Right atrium auricular region (tissue), 2 donors: ENCODE measurements at regions not wholly inside any gene's neighbourhood (a gene's known extent, or its start where the extent isn't known, plus 50 kb on each side); places are given as distances from the start of the nearest gene placed in this dataset.
A peak's percentile ranks its signal among the peaks of the same experiment; 100 is the strongest.

ENCODE experiments used
- DNase-seq: peaks from one replicate; pipeline ENCODE4 v3.0.0-alpha.2; 2019; ENCODE audit warnings: low spot score
- H3K27ac ChIP-seq, 2 donors: fragments of 200-600 bp; sonication (generic); 1 replicate in 1 of 2; 2 replicates in 1 of 2; pipeline ENCODE4 v1.5.1; 2016 to 2019
- H3K27me3 ChIP-seq, 2 donors: fragments of 200-600 bp; sonication (generic); one replicate each; pipeline versions ENCODE4 v1.5.1 to v1.6.0; 2017 to 2019
- H3K36me3 ChIP-seq: fragments of 200-600 bp; sonication (generic); one replicate; pipeline ENCODE4 v1.5.1; 2016
- H3K4me1 ChIP-seq, 2 donors: fragments of 200-600 bp; sonication (generic); one replicate each; pipeline versions ENCODE4 v1.5.1 to v1.6.0; 2017 to 2019
- H3K4me3 ChIP-seq, 2 donors: fragments of 200-600 bp; sonication (generic); 1 replicate in 1 of 2; 2 replicates in 1 of 2; pipeline ENCODE4 v1.5.1; 2017 to 2019; ENCODE audit warnings: mild to moderate bottlenecking in 1 of 2, moderate library complexity in 1 of 2
- H3K9me3 ChIP-seq, 2 donors: fragments of 200-600 bp; sonication (generic); one replicate each; pipeline ENCODE4 v1.5.1; 2019
- TF ChIP-seq, protein P1 (sequence below), 2 donors: fragments of 200-600 bp; sonication (generic); IDR thresholded peaks; one replicate each; pipeline ENCODE4 v1.5.1; 2019; ENCODE audit warnings: antibody characterized with exemption in 2 of 2

DNA sequence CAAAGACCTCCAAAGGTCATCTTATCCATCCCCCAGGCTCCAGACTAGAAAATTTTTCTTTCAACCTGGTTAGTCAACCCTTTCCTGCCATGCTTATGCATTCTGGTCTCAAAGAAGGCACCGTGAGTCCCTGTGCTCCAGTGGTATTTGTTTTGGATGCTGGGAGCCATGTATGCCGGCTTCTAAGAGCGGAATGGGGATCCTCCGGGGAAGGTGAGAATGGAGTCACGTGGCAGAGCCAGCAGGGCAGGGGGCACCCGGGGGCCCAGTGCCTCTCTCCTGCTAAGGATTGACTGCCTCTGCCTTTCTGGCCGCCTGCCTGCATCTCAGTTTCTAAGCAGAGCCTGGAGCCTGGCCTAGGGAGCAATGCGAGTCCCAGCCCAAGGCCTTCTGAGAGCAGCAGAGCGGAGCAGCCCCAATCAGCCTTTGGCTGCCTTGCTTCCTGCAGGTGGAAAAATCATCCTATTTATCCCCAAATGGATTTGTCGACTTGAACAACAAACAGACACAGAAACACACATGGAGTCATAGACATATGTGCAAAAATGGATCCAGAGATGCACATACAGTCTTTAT is 141.0 kb downstream of the PJA1 start:
- peak overlapping the region in 1 of 2 donors; percentile 36 for H3K27ac ChIP-seq
- DNase-seq: no peak

DNA sequence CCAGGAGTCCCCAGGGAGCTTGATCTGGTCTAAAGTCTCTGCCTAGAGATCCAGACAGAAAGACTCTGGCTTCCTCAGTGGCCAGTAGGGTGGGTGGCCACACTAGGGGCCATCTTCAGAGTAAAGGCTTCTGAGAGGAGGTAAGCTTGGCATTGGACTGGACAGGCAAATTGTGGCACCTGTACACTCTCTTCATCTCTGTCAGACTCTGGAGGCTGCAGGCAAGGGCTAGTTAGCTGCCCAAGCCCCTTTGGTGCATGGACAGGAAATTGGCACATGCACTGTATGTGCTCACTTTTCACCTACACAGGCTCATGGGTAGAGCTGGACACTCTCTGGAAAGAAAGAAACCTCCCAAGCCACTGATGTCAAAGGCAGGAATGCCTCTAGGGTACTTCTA is 142.8 kb downstream of the PJA1 start:
- H3K27ac ChIP-seq: no peak overlapping the region
- TF ChIP-seq, protein P1, sequence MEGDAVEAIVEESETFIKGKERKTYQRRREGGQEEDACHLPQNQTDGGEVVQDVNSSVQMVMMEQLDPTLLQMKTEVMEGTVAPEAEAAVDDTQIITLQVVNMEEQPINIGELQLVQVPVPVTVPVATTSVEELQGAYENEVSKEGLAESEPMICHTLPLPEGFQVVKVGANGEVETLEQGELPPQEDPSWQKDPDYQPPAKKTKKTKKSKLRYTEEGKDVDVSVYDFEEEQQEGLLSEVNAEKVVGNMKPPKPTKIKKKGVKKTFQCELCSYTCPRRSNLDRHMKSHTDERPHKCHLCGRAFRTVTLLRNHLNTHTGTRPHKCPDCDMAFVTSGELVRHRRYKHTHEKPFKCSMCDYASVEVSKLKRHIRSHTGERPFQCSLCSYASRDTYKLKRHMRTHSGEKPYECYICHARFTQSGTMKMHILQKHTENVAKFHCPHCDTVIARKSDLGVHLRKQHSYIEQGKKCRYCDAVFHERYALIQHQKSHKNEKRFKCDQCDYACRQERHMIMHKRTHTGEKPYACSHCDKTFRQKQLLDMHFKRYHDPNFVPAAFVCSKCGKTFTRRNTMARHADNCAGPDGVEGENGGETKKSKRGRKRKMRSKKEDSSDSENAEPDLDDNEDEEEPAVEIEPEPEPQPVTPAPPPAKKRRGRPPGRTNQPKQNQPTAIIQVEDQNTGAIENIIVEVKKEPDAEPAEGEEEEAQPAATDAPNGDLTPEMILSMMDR (IDR thresholded peaks at IDR 0.05): no peak
- H3K36me3 ChIP-seq: no peaks in the 10 kb centered on the region
- H3K4me1 ChIP-seq: peaks cover 0 to 24% of the 10 kb centered on the region in 2 donors
- DNase-seq: no peak
- no peaks in the 10 kb centered on the region for H3K9me3 ChIP-seq
- no peak overlapping the region for H3K4me3 ChIP-seq
- H3K27me3 ChIP-seq: no peaks in the 10 kb centered on the region

More for the DNA sequence above, 141.0 kb downstream of the PJA1 start:
- no peaks in the 10 kb centered on the region for H3K36me3 ChIP-seq
- H3K9me3 ChIP-seq: no peaks in the 10 kb centered on the region
- no peaks in the 10 kb centered on the region for H3K27me3 ChIP-seq
- TF ChIP-seq, protein P1 (IDR thresholded peaks at IDR 0.05): no peak
- no peak overlapping the region for H3K4me3 ChIP-seq
- H3K4me1 ChIP-seq: peaks cover 0 to 14% of the 10 kb centered on the region in 2 donors

DNA sequence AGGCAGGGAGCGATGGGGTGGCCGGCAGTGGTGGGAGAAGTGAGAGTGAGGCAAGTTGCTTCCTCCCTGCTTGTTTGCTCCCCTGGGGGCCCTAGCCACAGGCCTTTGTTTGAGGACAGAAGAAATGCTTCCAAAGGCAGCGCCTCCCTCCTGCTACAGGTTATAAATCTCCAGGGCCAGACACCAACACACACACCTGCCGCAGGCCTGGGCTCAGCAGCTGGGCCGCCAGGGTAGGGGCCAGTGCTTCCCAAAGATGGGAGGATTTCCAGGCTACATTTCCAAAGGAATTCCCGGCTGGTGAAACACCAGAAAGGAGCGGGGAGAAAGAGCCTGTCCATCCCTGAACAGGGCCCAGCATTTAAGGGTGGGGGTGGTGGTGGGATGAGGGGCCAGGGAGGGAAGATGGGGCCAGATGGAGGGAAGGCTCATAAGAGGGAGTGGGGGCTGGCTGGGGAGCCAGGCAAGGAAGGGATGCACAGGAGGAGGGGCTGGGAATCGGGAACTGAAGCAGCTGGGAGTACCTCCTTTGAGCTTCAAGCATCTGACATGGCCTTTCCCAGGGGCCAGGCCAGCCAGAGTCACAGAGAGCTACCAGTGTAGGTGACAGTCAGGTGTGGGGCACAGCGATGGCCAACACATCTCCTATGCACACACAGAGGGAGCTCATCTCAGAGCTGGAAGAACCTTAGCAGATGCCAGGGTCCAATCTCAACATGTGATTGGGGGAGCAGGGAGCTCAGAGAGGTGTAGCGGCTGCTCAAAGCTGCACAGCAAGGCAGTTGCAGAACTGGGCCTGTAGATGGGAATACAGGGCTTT is 143.9 kb downstream of the PJA1 start:
- H3K27me3 ChIP-seq: no peaks in the 10 kb centered on the region
- H3K27ac ChIP-seq: no peak overlapping the region
- H3K9me3 ChIP-seq: no peaks in the 10 kb centered on the region
- H3K36me3 ChIP-seq: no peaks in the 10 kb centered on the region
- peaks cover 0 to 30% of the 10 kb centered on the region in 2 donors for H3K4me1 ChIP-seq
- DNase-seq: no peak
- H3K4me3 ChIP-seq: no peak overlapping the region
- TF ChIP-seq, protein P1 (IDR thresholded peaks at IDR 0.05): no peak

DNA sequence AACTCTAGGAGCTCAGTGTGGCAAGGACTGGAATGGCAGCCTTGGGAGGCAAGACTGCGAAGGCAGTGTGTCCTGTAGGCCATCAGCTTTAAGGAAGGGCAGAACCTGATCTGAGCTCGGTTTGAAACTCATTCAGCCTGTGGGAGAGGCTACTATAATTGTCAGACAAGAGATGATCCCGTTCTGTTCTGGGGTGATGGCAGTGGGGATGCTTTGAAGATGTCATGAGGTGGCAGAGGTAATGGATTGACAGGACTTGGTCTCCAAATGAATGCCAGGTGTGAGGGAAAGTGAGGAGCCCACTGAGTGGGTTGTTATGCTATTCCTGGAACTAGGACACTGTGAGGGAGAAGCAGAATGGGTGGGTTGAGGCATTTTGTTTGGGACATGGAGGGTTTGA is 144.9 kb downstream of the PJA1 start:
- DNase-seq: no peak
- Histone ChIP-seq H3K4me3 (no peak overlapping the region), H3K36me3 (no peaks in the 10 kb centered on the region), H3K27me3 (no peaks in the 10 kb centered on the region), H3K27ac (no peak overlapping the region), H3K9me3 (no peaks in the 10 kb centered on the region), H3K4me1 (peaks cover 0 to 41% of the 10 kb centered on the region in 2 donors)
- TF ChIP-seq, protein P1 (IDR thresholded peaks at IDR 0.05): no peak

DNA sequence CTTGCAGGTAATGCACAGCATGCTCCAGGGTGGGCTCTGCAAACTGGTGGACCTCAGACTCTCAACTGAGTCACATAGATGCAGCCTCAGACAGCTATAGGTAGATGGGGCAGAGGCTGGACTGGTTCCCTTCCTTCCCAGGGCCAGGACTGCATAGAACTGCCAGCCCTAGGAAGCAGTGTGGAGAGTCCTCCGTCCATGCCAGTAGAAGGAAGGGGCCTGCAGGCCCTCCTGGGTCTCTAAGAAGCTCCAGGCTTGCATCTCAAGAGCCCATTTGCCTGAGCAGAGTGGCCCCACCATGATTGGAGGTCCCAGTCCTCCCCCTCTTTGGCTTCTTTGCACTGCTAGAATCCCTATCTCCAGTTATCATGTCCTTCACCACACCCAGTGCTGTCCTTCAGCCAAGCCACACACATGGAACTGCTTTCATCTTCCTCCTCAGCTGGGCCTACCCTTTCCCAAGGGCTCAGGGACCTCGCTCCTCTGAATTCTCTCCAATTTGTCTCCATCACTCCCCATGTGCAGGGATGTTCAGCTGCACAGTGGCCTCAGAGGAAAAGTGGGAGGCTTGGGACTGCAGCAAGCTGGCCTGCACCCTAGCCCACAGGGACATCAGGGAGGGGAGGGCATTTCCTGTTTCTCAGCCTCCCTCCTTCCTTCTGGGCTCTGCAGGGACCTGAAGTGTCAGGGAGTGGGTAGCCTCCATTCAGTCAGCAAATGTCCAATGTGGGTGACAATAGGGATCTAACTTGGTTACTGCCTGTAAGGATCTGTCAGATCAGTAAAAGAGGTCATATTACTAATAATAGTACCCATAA is 146.0 kb downstream of the PJA1 start:
- DNase-seq: no peak

More for the DNA sequence above, 146.0 kb downstream of the PJA1 start:
- no peaks in the 10 kb centered on the region for H3K9me3 ChIP-seq
- H3K36me3 ChIP-seq: no peaks in the 10 kb centered on the region
- H3K27ac ChIP-seq: no peak overlapping the region
- peaks cover 0 to 40% of the 10 kb centered on the region in 2 donors for H3K4me1 ChIP-seq
- TF ChIP-seq, protein P1 (IDR thresholded peaks at IDR 0.05): no peak
- no peaks in the 10 kb centered on the region for H3K27me3 ChIP-seq
- no peak overlapping the region for H3K4me3 ChIP-seq
